ACHN (cell line): ENCODE measurements at regions not wholly inside any gene's neighbourhood (a gene's known extent, or its start where the extent isn't known, plus 50 kb on each side); places are given as distances from the start of the nearest gene placed in this dataset.

Experiments used
- DNase-seq: peaks from one replicate; pipeline ENCODE4 v3.0.0-alpha.2; 2015
- in situ Hi-C: cut with HindIII; loops from 2 replicates; pipeline ENCODE4 v1.10.0; 2017; ENCODE audit warnings: low sequenced_read_pairs, low pct_ligation_motif_present, low pct_unique_long_range_greater_than_20kb

DNA sequence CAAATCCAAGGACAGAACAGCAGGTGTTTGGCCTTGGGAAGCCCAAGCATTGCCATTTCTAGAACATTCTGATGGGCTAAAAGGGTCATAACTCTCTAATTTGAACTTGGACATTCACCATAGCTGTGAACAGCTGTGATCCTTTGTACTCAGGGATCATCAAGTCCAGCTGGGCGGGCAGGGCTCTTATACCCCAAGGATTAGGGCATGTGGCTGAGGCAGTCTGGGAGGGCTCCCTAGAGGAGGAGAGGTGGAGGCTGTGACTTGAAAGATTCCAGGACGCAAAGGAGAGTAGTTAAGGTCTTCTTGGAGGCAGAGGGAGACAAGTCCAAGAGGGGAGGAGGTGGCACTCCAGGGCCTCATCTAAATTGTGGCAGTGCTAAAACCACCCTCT, 233.1 kb upstream of the GSE1 start:
- in situ Hi-C loops: no loop called here

DNA sequence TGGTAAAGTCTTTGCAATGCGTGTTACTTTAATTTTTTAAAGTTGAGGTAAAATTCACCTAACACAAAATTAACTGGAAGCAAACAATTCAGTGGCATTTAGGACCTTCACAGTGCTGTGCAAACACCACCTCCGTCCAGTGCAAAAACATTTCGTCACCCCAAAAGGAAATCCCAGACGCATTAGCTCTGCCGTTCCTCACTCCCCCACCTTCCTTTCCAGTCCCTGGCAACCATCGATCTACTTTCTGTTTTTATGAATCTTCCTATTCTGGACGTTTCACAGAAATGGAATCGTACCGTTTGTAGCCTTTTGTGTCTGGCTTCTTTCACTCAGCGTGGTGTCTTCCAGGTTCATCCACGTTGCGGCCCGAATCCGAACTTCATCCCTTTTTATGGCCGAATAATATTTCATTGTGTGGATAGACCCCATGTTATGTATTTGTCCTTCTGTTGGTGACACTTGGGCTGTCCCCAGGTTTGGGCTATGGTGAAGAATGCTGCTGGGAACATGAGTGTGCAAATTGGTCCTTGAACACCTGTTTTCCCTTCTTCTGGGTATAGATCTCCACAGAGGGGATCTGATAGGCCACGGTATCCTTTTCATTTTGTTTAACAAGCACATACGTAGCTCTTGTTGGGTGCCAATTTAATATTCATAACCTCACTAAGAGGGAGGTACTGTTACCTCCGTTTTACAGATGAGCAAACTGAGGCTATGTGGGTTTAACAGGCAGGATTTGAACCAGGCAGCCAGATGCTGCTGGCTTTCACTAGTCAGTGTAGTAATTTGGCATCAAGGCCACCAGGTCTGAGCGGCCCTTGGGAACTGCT, 232.0 kb upstream of the GSE1 start:
- in situ Hi-C loops: no loop called here
- no peak for DNase-seq

More for the DNA sequence above, 233.1 kb upstream of the GSE1 start:
- DNase-seq: no peak

DNA sequence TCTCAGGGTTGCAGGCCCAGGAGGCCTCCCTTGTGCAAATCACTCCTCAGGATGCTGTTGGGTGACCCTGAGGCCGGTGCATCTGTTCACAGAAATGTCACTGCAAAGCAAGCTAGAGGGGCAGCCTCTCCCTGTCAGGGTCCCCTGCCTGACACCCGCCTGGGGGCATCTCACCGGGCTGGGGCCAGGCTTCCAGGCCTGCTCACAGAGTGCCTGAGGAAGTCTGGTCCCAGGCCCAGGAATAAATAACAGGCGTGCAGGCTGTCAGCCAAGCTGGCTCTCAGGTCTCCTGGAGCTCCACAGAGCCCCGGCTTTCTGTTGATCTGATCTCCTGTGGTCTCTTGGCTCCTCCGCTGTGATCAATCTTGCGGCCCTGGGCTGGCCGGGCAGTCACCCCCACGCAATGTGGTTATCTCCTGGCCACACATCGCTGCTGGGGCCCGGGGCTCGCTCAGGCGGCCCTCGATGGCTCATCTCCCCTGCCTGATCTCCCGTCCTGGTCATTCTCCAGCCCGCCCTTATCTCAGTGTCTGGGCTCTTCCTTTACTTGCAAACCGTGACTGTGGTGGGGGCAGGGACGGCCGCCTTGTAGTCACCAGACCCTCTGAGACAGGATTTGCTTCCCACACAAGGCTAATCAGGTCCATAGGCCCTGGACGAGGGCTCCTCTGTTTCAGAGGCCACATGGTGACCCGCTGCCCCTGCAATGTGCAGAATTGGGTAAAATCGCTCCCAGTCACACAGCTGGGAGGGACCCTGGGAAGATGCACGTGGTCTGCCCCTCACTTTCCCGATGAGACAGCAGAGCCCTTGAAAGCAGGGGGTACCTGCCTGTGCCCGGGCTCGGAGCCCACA, 231.2 kb upstream of the GSE1 start:
- no peak for DNase-seq
- in situ Hi-C loops: no loop called here

DNA sequence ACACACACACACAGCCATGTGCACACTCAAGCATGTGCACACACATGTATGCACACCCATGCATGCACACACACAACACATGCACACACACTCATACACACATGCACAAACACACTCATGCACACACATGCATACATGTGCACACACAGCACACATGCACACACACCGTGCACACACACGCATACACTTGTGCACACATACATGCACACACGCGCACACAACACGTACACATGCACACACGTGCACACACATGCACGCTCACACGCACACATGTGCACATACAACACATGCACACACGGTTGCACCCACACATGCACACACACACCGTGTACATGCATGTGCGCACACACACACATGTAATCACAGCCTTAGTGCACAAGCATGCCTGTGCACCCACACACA, 230.4 kb upstream of the GSE1 start:
- DNase-seq: no peak

DNA sequence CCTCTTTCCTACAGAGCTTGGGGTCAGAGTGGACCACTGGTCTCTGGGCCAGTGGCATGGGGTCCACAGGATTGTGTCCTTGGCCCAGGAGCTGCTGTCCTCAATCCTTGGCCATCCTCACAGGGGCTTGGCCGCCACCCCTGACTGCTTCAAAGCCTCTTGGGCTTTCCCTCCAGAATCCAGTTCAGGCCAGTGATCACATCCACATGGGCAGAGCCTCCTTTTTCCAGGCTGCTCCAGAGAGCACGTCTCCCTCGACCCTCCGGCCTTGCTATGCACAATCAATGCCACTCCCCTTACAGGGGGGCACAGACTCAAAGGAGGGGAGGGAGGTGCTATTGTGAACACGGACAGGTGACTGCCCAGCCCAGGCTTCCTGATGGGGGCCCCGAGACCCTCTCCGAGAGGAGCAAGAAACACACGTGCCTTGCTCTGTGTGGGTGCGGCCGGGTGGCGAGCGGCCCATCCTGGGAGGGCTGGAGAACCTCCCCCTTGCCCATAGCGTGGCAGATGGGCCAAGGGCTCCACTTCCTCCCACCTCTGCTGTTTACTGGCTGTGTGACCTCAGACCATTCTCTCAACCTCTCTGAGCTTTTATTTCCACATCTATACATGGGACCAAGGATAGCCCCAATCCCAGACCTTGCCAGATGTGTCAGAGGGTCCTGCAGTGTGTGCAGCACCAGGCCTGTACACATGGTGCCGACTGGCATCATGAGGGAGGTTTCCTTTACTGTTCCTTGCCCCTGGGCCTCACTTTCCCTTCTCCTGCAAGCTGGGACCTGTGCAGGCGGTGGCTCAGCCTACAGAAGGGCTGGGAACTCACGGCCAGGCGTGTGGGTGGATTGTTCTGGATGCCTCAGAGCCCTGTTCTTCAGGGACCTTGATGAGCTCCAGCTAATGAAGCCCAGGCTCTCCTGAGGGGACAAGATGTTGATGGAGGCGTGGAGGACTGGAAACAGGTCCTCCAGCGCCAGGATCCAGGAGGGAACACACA, 229.0 kb upstream of the GSE1 start:
- in situ Hi-C loops: no loop called here
- DNase-seq: no peak

More for the DNA sequence above, 230.4 kb upstream of the GSE1 start:
- in situ Hi-C loops: no loop called here

DNA sequence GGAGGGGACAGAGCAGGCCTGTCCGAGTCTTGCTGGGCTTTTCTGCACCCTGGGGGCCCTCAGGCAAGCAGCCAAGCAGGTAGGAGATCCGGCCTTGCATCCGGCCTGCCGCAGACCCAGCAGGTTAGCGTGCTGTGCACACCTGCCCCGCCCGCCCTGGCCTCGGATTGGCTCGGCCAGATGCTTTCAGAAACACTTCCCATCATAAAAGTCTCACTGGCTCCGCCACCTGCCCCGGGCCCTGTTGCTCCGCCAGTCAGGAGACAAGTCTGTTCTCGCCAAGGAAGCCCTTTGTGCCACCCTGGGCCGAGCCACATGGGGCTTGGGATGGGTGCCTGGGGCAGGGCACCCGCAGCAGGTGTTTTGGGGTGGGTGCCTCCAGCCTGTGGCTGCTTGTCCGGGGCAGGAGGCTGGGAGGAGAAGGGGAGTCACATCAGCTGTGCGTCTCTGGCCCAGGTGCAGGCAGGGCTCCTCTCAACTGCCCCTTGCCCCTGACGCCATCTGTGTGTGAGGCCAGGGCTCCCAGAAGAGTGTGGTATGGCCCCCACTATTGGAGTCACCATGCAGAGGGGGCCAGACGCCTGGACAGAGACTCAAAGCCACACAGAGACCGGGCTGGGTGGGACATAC, 228.2 kb upstream of the GSE1 start:
- in situ Hi-C loops: no loop called here
- DNase-seq: no peak

DNA sequence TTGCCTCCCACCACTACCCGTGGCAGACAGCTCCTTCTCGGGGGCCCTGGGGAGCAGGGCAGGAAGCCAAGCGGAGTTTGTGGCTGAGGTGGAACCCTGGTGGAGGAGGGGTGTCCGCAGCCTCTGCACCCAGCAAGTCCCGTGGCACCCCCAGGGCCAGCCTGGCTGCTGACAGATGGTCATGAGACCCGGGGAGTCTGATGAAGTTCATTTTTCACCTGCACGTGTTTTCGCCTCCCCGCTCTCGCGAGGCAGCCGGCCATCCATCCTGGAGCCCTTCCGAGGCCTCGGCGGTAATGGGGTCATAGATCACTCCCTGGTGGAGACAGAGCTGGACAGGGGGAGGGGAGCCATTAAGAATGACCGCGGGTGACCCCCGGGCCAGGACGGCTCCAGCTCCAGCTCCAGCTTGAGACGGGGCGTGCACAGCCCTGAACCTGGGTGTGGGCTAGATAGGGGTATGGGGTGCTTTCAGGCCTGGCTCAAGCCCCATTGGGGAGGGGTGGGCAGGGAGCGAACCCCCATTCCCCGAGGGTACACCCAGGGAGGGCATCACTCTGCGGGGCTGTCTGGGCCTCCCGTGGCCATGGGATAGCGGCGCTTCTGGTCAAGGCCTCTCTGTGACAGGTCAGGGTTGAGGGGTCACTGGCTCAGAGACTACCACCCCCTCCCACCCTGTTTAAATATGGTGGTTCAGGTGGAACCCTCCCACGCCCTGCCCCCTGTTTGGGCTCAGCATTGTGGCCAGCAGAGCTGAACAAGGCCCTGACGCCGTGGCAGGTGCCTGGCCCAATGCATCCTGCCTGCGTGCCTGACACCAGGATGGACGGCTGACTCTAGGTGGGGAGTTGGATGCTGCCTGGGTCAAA, 227.4 kb upstream of the GSE1 start:
- no peak for DNase-seq
- in situ Hi-C loops: no loop called here

DNA sequence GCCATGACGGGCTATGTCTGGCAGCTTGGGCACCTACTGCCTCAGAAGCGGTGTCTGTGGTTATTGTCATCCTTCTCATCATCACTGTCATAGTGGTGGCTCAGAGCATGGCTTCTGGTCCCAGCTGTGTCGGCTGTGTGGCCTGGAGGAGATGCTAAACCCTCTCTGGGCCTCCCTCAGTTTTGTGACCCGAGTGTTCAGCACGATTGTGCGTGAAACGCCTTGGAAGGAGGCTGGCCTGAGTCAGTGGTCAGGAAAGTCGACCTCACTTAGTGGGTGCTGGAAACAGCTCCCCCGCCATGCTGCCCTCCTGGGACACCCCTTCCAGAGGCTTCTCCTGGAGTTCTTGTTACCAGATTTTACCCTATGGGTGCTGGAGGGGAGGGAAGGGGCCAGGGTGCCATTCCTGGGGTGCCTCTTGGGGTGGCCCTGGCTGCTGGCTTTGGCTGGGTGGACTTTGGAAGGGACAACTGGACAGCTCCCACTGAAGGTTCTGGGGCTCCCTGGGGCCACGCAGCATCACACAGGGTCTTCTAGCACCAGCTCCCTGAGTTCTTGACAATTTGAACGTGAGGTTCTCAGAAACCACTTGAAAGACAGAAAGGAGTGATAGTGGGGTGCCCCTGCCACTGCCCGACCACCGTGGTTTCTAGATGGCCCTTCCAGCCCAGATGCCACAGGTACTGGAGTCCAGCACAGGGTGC, 226.5 kb upstream of the GSE1 start:
- in situ Hi-C loops: no loop called here
- no peak for DNase-seq

DNA sequence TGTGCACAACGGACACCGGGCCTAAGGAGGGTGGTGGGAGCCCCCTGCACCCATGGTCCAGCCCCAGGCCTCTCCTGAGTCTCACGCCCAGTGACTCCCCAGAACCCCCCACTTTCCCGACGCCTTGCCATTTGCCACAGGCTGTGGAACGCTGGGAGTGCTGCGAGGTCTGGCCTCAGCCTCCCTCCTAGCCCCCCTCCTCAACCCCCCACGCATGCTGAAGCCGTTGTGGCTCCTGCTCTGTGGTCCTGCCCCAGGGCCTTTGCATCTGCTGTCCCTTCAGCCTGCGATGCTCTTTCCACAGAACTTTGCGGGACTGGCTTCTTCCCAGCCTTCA, 226.0 kb upstream of the GSE1 start:
- DNase-seq: no peak
- in situ Hi-C loops: no loop called here

DNA sequence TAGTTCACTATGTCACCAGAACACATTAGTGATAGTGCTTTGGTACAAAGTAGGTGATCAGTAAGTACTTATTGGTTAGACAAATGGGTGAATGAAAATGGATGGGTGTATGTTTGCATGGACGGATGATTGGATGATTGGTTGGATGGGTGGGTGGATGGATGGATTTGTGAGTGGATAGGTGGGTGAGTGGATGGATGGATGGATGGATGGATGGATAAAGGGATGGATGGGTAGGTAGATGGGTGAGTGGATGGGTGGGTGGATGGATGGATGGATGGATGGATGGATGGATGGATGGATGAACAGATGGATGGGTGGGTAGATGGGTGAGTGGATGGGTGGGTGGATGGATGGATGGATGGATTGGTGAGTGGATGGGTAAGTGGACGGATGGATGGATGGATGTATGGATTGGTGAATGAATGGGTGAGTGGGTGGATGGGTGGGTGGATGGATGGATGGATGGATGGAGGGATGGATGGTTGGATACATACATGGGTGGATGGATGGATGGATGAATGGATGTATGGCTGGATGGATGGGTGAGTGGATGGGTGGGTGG, 225.3 kb upstream of the GSE1 start:
- in situ Hi-C loops: no loop called here
- DNase-seq: no peak

DNA sequence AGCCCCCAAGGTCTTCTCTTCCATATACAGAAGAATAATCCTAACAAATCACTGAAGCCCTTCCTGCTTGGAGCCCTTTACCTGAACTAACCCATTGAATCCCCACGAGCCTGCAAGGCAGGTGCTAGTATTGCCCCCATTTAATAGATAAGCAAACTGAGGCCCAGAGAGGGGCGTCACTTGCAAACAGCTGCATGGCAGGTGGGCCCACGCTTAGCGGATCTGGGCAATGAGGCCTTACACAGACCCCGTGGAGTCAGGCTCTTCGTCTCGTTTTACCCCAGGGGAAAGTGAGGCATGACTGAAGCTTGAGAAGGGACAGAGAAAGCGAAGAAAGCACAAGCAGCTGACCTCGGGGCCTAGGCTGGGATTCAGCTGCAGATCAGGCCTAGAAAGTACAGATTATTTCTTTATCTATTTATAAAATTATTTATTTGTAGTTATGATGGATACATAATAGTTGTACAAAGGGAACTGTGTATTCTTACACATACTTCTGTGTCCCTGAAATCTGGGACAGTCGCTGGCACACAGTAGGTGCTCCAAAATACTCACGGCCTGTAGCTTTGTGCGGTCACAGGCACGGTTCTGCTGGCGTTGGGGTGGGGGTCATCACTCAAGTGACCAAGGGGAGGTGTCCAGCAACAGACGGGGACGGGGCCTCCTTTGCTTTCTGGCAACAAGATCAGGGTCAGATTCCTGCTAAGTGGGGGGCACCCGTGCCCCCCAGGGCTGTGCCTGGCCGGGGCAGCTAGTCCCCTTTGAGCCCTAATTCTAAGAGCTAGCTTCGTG, 223.2 kb upstream of the GSE1 start:
- no peak for DNase-seq
- in situ Hi-C loops: no loop called here

DNA sequence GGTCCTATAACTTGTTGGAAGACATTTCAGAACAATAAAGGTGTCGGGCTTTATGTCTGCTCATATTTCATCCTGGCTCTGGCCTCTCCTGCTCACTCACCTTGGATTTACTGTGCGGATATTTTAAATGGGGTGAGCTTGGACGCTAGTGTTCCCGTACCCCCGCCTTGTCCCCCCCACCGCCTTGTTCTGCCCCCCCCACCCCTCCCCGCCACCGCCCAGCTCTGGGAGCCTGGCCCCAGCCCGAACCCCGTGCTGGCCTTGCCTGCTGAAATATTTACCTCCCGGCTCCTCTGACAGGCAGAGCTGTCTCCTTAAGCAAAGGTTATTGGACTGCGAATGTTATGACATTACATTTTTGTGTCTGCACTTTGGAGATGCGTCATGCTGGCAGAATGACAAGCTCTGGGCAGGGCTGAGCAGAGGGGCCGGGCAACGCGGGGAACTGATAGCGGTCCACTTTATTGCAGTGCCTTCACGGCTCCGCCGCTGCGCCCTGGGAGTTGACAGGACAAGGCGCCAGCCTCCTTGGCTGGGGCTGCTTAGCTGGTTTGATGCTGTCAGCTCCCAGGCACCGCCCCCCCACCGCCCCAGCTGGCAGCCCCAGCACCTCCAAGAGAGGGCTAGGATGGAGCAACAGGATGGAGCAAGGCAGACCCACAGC, 222.5 kb upstream of the GSE1 start:
- in situ Hi-C loops: no loop called here
- DNase-seq: peak; percentile 96

DNA sequence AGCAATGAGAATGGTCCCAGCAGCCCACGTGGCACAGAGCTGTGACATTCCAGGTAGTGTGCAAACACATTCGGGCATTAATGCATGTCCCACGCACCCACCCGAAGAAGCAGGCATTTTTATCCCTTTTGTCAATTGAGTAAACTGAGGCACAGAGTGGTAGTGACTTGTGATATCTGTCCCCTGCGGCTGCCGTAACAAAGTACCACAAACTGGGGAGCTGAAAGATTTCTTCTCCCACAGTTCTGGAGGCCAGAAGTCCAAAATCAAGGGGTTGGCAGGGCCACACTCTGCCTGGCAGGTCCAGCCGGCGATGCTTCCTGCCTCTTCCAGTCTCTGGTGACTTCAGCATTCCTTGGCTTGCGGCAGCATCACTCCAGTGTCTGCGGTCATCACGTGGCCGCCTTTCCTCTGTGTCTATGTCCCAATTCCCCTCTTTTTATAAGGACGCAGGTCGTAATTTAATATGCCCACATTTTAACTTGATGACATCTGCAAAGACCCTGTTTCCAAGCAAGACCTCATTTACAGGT, 221.9 kb upstream of the GSE1 start:
- in situ Hi-C loops: no loop called here
- no peak for DNase-seq

DNA sequence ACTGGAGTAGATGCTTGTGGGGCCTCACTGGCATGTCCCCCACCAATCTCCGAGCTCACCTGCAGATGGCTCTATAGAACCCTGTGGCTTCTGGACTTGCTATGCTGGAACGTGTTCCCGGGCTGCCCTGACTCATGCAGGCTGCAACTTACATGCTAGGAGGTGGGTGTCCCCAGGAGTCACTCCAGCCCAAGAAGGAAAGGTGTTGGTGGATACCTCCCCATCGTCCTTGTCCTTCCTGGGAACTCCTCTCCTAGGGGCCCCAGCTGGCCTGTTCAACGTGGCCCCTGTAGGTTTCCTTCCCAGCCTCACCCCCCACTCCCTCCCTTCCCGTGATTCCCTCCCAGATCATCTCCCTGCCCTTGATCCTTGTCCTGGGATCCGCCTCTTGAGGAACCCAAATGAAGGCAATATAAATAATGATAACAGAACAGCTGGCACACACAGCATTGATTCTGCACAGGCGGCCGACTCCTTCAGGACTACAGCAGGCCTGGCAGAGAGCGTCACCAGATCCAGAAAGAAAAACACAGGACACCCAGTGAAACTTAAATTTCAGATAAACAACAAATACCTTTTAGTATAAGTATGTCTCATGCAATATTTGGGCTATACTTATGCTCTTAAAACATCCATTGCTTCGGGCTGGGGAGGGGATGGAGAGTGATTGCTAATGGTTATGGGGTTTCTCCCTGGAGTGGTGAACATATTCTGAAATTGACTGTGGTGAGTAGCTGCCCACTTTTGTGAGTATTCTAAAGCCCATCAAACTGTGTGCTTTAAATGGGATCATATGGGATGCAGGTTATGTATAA, 221.1 kb upstream of the GSE1 start:
- in situ Hi-C loops: no loop called here

More for the DNA sequence above, 221.1 kb upstream of the GSE1 start:
- no peak for DNase-seq
